Cardiac fibroblast (primary cell): ENCODE measurements at regions not wholly inside any gene's neighbourhood (a gene's known extent, or its start where the extent isn't known, plus 50 kb on each side); places are given as distances from the start of the nearest gene placed in this dataset.
"Not testable (repeated sequence)": the region's sequence is repeated elsewhere in the genome, so short reads cannot be mapped to it uniquely, and the experiment has no call there.

Experiments
- DNase-seq, 2 donors: peaks; one replicate each; pipeline versions ENCODE4 v3.0.0 to v3.0.0-alpha.2; 2010; ENCODE audit warnings: low read depth in 2 of 2
- H3K4me3 ChIP-seq, 2 donors: replicated peaks in 1 of 2; 1 replicate in 1 of 2; 2 replicates in 1 of 2; pipeline ENCODE4 v1.5.1; 2011; ENCODE audit warnings: low read depth in 2 of 2, low read length in 2 of 2, mild to moderate bottlenecking in 2 of 2, moderate library complexity in 1 of 2
- CTCF ChIP-seq: IDR thresholded peaks from one replicate; pipeline ENCODE4 v1.5.1; 2011; ENCODE audit warnings: low read depth, mild to moderate bottlenecking, low read length, inconsistent platforms

GRCh38 chr7:84908196-84908793 lies 278.6 kb downstream of the SEMA3D start:
- peak in 1 of 2 donors; percentile 1 for DNase-seq
- no peak overlapping the region for H3K4me3 ChIP-seq
- TF ChIP-seq CTCF: no peak

- DNase-seq: no peak
- H3K4me3 ChIP-seq: no peak overlapping the region
- no peak for TF ChIP-seq CTCF
Measured at GRCh38 chr7:84906889-84907288, 280.0 kb downstream of the SEMA3D start.

- H3K4me3 ChIP-seq: no peak overlapping the region
- peak in 1 of 2 donors; percentile 34 for DNase-seq
- TF ChIP-seq CTCF: no peak
Measured at GRCh38 chr7:84904561-84904960, 282.3 kb downstream of the SEMA3D start.

GRCh38 chr7:84901366-84901765 lies 285.5 kb downstream of the SEMA3D start:
- TF ChIP-seq CTCF: no peak
- DNase-seq: no peak
- H3K4me3 ChIP-seq: no peak overlapping the region

- DNase-seq: no peak
- TF ChIP-seq CTCF: no peak
- no peak overlapping the region for H3K4me3 ChIP-seq
Measured at GRCh38 chr7:84900215-84900614, 286.6 kb downstream of the SEMA3D start.

- TF ChIP-seq CTCF: no peak
- DNase-seq: no peak
- no peak overlapping the region for H3K4me3 ChIP-seq
Measured at GRCh38 chr7:84895563-84895962, 291.3 kb downstream of the SEMA3D start.

GRCh38 chr7:84883570-84883969 lies 303.3 kb downstream of the SEMA3D start:
- not testable (repeated sequence) for H3K4me3 ChIP-seq, DNase-seq

- not testable (repeated sequence) for DNase-seq, H3K4me3 ChIP-seq
Measured at GRCh38 chr7:84880326-84880997, 306.4 kb downstream of the SEMA3D start.
